Esophagus mucosa (tissue), 1 donor: ENCODE measurements at regions not wholly inside any gene's neighbourhood (a gene's known extent, or its start where the extent isn't known, plus 50 kb on each side); places are given as distances from the start of the nearest gene placed in this dataset.
"Not testable (repeated sequence)": the region's sequence is repeated elsewhere in the genome, so short reads cannot be mapped to it uniquely, and the experiment has no call there.

ENCODE experiments used
- ATAC-seq: fragments of 200-7000 bp; cut with Tn5 transposase; one replicate; pipeline ENCODE4 v1.9.1; 2020
- donor health status: DM: yes; HTN: yes; CAD: no.

GRCh38 chr7:32816409-32816948 is 75.1 kb downstream of the KBTBD2 start:
- not testable (repeated sequence) for ATAC-seq

DNA sequence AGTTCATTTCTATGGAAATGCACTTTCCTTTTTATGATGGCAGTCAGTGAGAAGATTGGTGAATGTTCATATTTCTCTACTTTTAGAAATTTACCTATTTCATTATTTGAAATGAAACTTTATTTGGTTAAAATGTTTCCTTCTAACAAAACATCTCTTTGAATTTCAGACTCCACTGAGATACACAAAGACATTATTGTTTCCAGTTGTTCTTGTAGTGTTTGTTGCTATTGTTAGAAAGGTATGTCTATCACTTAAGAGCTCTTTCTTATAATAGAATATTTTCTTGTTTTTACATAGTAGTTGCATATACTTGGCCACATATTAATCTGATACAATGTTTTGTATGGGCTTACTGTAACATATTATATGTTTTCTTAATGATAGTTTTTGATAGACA is 76.8 kb downstream of the KBTBD2 start:
- not testable (repeated sequence) for ATAC-seq

DNA sequence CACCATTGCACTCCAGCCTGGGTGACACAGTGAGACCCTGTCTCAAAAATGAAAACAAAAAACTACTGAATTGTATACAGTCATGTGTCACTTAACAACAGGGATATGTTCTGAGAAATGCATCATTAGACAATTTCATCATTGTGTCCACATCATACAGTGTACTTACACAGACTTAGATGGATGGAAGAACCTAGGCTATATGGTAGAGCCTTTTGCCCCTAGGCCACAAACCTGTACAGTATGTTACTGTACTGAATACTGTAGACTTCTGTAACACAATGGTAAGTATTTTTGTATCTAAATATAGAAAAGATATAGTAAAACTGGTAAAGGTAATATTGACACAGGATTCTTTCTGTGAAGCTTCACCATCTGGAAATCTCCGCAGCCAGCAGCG is 81.7 kb downstream of the KBTBD2 start:
- no peak for ATAC-seq

DNA sequence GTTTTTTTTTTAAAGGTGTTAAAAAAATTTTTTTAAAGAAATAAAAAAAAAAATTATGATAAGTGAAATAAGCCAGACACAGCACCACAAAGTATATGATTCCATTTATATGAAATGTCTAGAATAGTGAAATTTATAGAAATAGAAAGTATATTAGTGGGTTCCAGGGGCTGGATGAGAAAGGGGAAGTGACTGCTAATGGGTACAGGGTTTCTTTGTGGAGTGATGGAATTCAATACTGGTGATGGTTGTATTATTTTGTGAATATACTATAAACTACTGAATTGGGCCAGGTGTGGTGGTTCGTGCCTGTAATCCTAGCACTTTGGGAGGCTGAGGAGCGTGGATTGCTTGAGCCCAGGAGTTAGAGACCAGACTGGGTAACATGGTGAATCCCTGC is 82.2 kb downstream of the KBTBD2 start:
- ATAC-seq: no peak

DNA sequence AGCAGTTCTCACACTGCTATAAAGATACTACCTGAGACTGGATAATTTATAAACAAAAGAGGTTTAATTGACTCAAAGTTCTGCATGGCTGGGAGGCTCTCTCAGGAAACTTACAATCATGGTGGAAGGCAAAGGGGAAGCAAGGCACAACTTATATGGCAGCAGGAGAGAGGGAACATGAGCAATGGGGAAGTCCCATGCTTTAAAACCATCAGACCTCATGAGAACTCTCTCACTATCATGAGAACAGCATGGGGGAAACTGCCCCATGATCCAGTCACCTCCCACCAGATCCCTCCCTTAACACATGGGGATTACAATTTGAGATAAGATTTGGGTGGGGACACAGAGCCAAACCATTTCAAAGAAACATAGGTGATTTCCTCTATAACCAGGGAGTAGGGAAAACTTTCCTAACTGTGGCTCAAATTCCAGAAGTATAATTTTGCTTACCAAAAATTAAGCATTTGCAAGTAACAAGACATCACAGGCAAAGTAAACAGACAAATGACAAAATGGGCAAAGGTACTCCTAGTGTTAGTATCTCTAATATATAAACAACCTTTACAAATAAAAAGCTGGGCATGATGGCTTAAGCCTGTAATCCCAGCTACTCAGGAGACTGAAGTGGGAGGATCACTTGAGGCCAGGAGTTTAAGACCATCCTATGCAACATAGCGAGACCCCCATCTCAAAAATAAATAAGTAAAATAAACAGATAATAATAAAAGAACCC is 88.0 kb downstream of the KBTBD2 start:
- ATAC-seq: no peak

DNA sequence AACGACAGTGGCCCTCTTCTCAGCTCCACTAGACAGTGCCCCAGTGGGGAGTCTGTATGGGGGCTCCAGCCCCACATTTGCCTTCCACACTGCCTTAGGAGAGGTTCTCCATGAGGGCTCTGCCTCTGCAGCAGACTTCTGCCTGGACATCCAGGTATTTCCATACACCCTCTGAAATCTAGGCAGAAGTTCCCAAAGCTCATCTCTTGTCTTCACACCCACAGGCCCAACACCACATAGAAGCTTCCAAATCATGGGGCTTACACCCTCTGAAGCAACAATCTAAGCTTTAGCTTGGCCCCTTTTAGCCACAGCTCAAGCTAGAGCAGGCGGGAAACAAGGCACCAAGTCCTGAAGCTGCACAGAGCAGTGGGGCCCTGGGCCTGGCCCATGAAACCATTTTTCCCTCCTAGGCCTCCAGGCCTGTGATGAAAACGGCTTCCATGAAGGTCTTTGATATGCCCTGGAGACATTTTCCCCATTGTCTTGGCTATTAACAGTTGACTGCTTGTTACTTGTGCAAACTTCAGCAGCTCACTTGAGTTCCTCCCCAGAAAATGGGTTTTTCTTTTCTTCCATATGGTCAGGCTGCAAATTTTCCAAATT is 89.2 kb downstream of the KBTBD2 start:
- no peak for ATAC-seq

DNA sequence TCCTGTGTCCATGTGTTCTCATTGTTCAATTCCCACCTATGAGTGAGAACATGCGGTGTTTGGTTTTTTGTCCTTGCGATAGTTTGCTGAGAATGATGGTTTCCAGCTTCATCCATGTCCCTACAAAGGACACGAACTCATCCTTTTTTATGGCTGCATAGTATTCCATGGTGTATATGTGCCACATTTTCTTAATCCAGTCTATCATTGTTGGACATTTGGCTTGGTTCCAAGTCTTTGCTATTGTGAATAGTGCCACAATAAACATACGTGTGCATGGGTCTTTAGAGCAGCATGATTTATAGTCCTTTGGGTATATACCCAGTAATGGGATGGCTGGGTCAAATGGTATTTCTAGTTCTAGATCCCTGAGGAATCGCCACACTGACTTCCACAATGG is 98.5 kb downstream of the KBTBD2 start:
- not testable (repeated sequence) for ATAC-seq

- ATAC-seq: not testable (repeated sequence)
Observed at GRCh38 chr7:32790766-32791430, 100.7 kb downstream of the KBTBD2 start.

GRCh38 chr7:32789266-32789665 is 102.3 kb downstream of the KBTBD2 start:
- ATAC-seq: not testable (repeated sequence)

DNA sequence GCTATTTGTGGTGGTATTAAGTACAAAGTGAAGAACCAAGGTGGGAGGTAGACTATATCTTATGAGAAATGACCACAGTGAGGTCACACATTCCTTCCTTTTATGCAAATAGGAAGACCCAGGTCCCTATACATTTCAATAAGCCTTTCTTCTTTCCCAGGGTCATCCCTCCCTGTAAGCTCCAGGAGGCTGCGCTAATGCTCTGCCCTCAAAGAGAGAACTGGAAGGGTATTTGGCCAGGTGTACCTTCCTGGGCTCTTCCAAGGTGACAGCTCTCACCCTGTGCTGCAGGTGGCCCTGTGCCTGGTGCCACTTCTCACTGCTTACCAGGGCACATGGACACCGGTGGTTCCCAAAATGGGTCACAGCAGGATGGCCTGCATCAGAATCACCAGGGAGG is 103.4 kb downstream of the KBTBD2 start:
- not testable (repeated sequence) for ATAC-seq

DNA sequence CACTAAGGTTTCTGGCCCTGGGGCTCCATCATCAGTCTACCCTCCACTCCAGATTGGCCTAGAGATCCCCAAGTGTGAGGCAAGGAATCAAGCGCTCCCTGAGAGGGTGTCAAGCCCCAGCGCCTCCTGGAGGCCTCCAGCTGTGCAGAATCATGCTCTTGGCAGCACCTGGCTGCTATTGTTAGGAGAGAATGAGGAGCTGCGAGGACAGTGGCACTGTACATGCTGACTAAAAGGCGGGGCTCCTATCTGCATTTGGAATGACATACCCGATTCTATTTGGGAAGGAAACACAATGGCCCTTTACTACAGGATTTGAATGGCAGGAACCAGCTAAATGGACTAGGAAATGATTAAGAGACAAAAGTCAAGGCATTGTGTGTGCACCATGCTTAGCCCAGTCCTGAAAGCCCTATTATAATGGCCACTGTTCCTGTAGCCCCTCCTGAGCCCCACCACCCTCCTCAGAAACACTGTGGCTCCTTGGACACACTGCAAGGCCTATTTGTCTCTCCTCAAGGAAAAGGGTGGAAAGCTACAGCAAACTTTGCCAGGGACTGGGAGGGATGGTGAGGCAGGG is 106.1 kb downstream of the KBTBD2 start:
- not testable (repeated sequence) for ATAC-seq

GRCh38 chr7:32779895-32780294 is 111.7 kb downstream of the KBTBD2 start:
- not testable (repeated sequence) for ATAC-seq

DNA sequence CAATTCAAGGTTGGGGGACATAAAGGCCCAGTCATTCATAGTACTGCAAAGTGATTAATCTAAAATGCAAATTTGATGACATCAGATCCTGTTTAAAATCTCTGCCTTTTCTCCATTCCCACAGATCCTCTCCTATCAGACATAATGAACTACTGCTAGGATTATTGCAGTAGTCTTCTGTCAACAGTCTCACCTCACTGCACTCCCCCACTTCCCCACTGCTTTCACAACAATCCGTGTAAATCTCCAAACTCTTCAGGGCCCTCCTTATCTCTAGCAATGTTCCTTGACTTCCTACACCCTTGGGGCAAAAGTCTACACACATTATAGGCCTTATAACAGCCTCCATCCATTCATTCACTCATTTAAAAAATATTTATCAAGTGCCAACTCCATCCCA is 112.4 kb downstream of the KBTBD2 start:
- no peak for ATAC-seq

- ATAC-seq: not testable (repeated sequence)
Observed at GRCh38 chr7:32777041-32777666, 114.4 kb downstream of the KBTBD2 start.

- not testable (repeated sequence) for ATAC-seq
Observed at GRCh38 chr7:32776318-32776717, 115.2 kb downstream of the KBTBD2 start.

DNA sequence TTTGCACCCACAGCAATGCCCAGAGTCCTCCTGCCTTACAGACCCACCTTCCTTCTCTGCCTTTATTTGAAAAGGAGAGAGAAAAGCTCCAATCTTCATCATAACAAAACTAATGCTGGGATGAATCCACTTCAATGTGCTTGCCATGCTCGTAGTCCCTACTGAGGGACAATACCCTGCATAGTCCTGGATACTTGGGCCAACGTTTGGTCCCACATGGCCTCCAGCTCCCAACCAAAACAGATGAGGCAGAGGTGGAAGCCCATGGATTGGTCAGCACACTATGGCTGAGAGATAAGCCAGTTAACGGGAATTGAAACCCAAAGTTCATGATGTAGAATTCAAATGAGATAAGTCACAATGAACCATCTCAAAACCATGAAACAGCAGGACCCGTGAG is 115.8 kb downstream of the KBTBD2 start:
- ATAC-seq: not testable (repeated sequence)

DNA sequence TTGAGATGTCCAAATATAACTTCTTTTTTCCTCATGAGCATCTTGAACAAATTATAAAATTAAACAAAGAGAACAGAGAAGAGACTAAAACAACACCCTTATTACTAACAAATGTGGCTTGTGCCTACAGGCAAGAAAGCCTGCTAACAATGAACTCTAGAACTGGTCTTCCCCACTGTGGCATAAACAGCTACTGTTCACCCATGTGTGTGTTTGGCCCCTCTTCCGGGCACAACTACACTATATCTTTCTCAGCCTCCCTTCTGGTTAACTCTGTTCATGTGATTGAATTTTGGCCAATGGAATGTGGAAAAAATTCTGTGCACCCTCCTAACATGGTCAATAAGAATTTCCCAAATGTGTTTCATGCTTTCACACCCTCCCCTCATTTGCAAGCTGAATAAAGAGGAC is 117.0 kb downstream of the KBTBD2 start:
- ATAC-seq: no peak

GRCh38 chr7:32768866-32769510 is 122.6 kb downstream of the KBTBD2 start:
- not testable (repeated sequence) for ATAC-seq

GRCh38 chr7:32768338-32768737 is 123.2 kb downstream of the KBTBD2 start:
- ATAC-seq: not testable (repeated sequence)

DNA sequence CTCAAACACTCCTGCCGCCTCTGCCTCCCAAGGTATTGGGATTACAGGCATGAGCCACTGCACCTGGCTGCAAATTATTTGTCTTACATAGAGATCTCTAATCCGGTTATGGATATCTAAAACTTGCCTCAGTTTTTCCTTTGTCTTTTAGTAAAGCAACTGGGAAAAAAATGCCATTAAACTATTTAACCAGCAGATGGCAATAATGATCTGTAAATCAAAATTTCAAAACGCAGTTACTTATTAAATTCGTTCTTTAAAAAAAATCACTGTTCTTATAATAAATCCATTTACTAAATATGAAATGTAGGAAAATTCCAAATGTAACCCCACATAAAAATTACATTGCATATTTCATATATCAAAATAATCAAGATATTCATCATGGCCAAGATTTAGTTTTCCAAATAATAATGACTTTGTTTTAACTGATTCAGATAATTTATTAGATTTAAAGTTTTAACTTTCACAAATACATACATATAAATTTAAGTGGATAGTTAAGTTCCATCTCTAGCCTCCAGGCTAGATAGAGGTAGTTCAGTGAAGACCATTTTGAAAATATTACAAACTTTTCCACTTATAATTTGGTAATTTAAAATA is 125.8 kb downstream of the KBTBD2 start:
- not testable (repeated sequence) for ATAC-seq

DNA sequence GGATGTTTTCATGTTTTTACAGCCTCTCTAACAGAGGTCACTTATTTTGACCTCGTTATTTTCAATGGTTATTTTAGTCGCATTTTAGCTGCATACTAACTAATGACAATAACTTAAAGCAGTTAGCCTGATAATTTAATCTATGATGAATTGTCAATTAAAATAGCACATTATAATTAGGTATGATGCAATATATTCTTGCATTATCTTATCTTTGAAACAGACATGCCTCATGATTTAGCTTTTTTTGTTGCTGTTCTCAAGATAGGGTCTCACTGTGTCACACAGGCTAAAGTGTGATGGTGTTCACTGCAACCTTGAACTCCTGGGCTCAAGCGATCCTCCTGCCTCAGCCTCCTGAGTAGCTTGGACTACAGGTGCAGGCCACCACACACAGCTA is 126.4 kb downstream of the KBTBD2 start:
- no peak for ATAC-seq

- ATAC-seq: no peak
Observed at GRCh38 chr7:32762925-32763293, 128.7 kb downstream of the KBTBD2 start.
